Hepatocyte (in vitro differentiated cells): ENCODE measurements at regions not wholly inside any gene's neighbourhood (a gene's known extent, or its start where the extent isn't known, plus 50 kb on each side); places are given as distances from the start of the nearest gene placed in this dataset.
A peak's percentile ranks its signal among the peaks of the same experiment; 100 is the strongest.

Experiments
- DNase-seq: peaks from one replicate; pipeline ENCODE4 v3.0.0-alpha.2; 2016; ENCODE audit warnings: low spot score
- H2AFZ ChIP-seq: fragments of 200-600 bp; sonication (generic); 2 replicates; pipeline ENCODE4 v1.6.0; 2016; ENCODE audit warnings: antibody characterized with exemption, mild to moderate bottlenecking
- H3K27ac ChIP-seq: fragments of 200-600 bp; sonication (generic); 2 replicates; pipeline ENCODE4 v1.5.1; 2016; ENCODE audit warnings: mild to moderate bottlenecking
- H3K27me3 ChIP-seq: fragments of 200-600 bp; sonication (generic); 2 replicates; pipeline ENCODE4 v1.6.1; 2016
- H3K36me3 ChIP-seq: fragments of 200-600 bp; sonication (generic); replicated peaks from 2 replicates; pipeline ENCODE4 v1.5.1; 2016; ENCODE audit warnings: low read depth; ENCODE audit not compliant: insufficient read depth
- H3K4me1 ChIP-seq: fragments of 200-600 bp; sonication (generic); 2 replicates; pipeline ENCODE4 v1.5.1; 2016; ENCODE audit warnings: mild to moderate bottlenecking, moderate library complexity; ENCODE audit not compliant: insufficient read depth
- H3K4me2 ChIP-seq: fragments of 200-600 bp; sonication (generic); 2 replicates; pipeline ENCODE4 v1.6.0; 2016
- H3K4me3 ChIP-seq: fragments of 200-600 bp; sonication (generic); 2 replicates; pipeline ENCODE4 v1.5.1; 2016; ENCODE audit warnings: mild to moderate bottlenecking
- H3K79me2 ChIP-seq: fragments of 200-600 bp; sonication (generic); 2 replicates; pipeline ENCODE4 v1.6.0; 2017; ENCODE audit warnings: mild to moderate bottlenecking
- H3K9me2 ChIP-seq: fragments of 200-600 bp; sonication (generic); replicated peaks from 2 replicates; pipeline ENCODE4 v1.6.0; 2017; ENCODE audit warnings: mild to moderate bottlenecking; ENCODE audit not compliant: insufficient read depth
- H3K9me3 ChIP-seq: fragments of 200-600 bp; sonication (generic); 2 replicates; pipeline ENCODE4 v1.5.1; 2016; ENCODE audit warnings: low read depth, mild to moderate bottlenecking
- H4K20me1 ChIP-seq: fragments of 200-600 bp; sonication (generic); 2 replicates; pipeline ENCODE4 v1.6.0; 2016; ENCODE audit warnings: mild to moderate bottlenecking; ENCODE audit not compliant: insufficient read depth, poor library complexity, severe bottlenecking
- EZH2 ChIP-seq: fragments of 200-600 bp; sonication (generic); IDR thresholded peaks from 2 replicates; pipeline ENCODE4 v1.6.1; 2016; ENCODE audit warnings: antibody characterized with exemption, mild to moderate bottlenecking, borderline replicate concordance
- EZH2phosphoT487 ChIP-seq: fragments of 200-600 bp; sonication (generic); IDR thresholded peaks from one replicate; pipeline ENCODE4 v1.6.1; 2018; ENCODE audit warnings: antibody characterized with exemption, mild to moderate bottlenecking, low read depth, moderate library complexity; ENCODE audit not compliant: unreplicated experiment, severe bottlenecking
- WGBS: methylation state at CpG from one replicate; pipeline ENCODE4 v1.1.6; 2016; ENCODE audit warnings: low lambda C conversion rate; ENCODE audit errors: missing lambda C conversion rate; 5-methylcytosine and 5-hydroxymethylcytosine counted together
- TF ChIP-seq, protein P1 (sequence below): fragments of 200-600 bp; sonication (generic); IDR thresholded peaks from 2 replicates; pipeline ENCODE4 v1.5.1; 2016; ENCODE audit warnings: antibody characterized with exemption, mild to moderate bottlenecking; ENCODE audit not compliant: poor library complexity

DNA sequence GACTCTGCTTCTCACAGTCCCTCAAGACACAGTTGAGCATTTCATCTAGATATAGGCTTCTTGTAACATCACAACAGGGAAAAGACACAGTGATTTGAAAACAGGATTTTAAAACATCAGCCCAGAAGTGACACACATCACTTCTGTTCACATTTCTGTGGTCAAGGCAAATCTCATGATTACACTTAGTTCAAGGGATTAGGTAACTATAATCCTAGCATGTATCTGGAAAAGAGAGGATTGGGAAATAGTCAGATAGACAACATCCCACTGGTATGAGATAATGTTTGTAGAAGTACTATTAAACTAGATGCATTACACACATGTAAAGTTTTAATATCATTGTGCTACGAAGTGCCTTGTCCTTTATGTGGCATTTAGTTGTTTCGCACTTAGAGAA lies 252.6 kb upstream of the PRKD1 start:
- DNase-seq: no peak
- H3K9me2 ChIP-seq: no peaks in the 10 kb centered on the region
- no peak overlapping the region for H3K27ac ChIP-seq
- no peaks in the 10 kb centered on the region for H3K79me2 ChIP-seq
- no peaks in the 10 kb centered on the region for H3K9me3 ChIP-seq
- no peak overlapping the region for H3K4me2 ChIP-seq
- H3K27me3 ChIP-seq: no peaks in the 10 kb centered on the region
- H3K4me3 ChIP-seq: no peak overlapping the region
- WGBS: 67% methylated on average over 2 of the region's 2 CpGs
- no peaks in the 10 kb centered on the region for H4K20me1 ChIP-seq
- no peaks in the 10 kb centered on the region for H3K36me3 ChIP-seq
- H3K4me1 ChIP-seq: no peaks in the 10 kb centered on the region
- TF ChIP-seq EZH2phosphoT487: no peak
- no peak for TF ChIP-seq EZH2
- TF ChIP-seq, protein P1, sequence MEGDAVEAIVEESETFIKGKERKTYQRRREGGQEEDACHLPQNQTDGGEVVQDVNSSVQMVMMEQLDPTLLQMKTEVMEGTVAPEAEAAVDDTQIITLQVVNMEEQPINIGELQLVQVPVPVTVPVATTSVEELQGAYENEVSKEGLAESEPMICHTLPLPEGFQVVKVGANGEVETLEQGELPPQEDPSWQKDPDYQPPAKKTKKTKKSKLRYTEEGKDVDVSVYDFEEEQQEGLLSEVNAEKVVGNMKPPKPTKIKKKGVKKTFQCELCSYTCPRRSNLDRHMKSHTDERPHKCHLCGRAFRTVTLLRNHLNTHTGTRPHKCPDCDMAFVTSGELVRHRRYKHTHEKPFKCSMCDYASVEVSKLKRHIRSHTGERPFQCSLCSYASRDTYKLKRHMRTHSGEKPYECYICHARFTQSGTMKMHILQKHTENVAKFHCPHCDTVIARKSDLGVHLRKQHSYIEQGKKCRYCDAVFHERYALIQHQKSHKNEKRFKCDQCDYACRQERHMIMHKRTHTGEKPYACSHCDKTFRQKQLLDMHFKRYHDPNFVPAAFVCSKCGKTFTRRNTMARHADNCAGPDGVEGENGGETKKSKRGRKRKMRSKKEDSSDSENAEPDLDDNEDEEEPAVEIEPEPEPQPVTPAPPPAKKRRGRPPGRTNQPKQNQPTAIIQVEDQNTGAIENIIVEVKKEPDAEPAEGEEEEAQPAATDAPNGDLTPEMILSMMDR: no peak
- H2AFZ ChIP-seq: no peak overlapping the region

DNA sequence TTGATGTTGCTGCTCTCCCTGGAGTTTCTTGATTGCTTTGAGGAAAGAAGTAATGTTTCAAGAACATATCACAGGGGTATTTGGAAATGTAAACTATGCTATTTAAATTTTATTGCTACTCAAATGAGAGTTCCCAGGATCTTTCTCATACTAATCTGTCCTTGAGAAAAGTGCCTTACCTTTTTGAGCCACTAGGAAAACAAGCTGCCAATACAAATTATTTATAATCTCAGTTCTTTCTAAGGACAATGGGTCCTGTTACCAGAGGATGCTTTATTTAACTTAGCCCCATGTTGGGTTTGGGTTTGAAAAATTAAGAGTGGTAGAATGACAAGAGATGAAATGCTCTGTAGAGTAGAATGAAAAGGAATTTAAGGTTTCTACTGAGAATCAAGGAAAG lies 258.2 kb upstream of the PRKD1 start:
- H3K79me2 ChIP-seq: no peaks in the 10 kb centered on the region
- DNase-seq: no peak
- H3K4me1 ChIP-seq: no peaks in the 10 kb centered on the region
- H3K27ac ChIP-seq: no peak overlapping the region
- no peak overlapping the region for H3K4me3 ChIP-seq
- no peaks in the 10 kb centered on the region for H3K27me3 ChIP-seq
- no peaks in the 10 kb centered on the region for H3K9me3 ChIP-seq
- H3K9me2 ChIP-seq: no peaks in the 10 kb centered on the region
- TF ChIP-seq, protein P1: no peak
- TF ChIP-seq EZH2 (no peak), EZH2phosphoT487 (no peak)
- no peak overlapping the region for H2AFZ ChIP-seq
- no peak overlapping the region for H3K4me2 ChIP-seq
- no peaks in the 10 kb centered on the region for H4K20me1 ChIP-seq
- no peaks in the 10 kb centered on the region for H3K36me3 ChIP-seq

DNA sequence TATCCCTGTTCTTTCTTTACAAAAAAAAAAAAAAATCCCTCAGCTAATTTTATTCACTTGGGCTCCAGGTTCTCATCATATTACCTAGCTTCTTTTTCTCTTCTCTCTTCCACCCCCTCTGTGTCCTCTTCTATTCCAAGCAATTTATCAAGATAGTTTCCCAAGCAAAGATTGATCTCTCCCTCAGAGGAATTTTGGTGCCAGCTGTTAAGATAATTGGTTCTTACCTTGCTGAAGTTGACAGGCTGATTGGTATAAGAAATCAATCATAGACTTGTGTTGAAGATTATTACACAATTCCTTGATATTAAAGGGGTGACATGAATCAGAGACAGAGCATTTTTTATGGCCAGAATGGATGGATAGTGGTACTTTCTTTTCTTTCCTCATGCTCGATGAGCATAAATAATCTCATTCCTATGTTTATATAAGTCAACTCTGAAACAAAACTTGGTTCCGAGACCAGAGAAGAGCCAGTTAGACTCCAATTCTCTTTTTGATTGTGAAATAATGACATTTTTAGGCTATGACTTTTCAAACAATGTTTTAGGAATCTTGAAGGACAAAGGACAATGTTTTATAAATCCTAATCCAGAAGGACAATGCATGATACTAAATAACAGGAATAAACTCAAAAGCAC lies 264.1 kb upstream of the PRKD1 start:
- H4K20me1 ChIP-seq: no peaks in the 10 kb centered on the region
- TF ChIP-seq EZH2: no peak
- no peak for TF ChIP-seq EZH2phosphoT487
- TF ChIP-seq, protein P1: no peak
- H3K9me2 ChIP-seq: no peaks in the 10 kb centered on the region
- WGBS: 86% methylated on average over 2 of the region's 2 CpGs
- H3K4me2 ChIP-seq: no peak overlapping the region
- no peaks in the 10 kb centered on the region for H3K9me3 ChIP-seq
- H3K36me3 ChIP-seq: no peaks in the 10 kb centered on the region
- no peak overlapping the region for H3K27ac ChIP-seq
- no peak for DNase-seq
- no peak overlapping the region for H3K4me3 ChIP-seq
- no peaks in the 10 kb centered on the region for H3K4me1 ChIP-seq
- H3K79me2 ChIP-seq: no peaks in the 10 kb centered on the region
- no peaks in the 10 kb centered on the region for H3K27me3 ChIP-seq
- H2AFZ ChIP-seq: no peak overlapping the region

DNA sequence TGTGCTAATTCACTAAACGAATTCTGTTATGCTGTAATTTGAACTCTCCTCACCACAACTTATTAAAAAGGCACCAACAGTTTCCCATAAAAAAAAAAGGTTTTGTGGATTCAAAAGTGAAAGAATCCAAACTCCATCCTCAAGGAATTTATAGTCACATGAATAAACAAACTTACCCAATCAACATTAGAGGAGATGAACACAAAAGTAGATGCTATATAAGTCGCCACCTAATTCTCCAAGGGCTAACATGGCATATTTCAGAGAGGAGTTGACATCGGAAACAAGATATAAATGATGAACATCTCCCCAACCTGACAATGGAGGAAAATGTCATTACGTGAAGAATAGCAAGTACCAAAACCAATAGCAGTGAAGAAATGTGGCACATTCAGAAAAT lies 265.5 kb upstream of the PRKD1 start:
- Histone ChIP-seq H2AFZ (no peak overlapping the region), H3K79me2 (no peaks in the 10 kb centered on the region), H3K9me2 (no peaks in the 10 kb centered on the region), H3K4me1 (no peaks in the 10 kb centered on the region), H3K4me3 (no peak overlapping the region), H3K9me3 (no peaks in the 10 kb centered on the region), H3K36me3 (no peaks in the 10 kb centered on the region), H3K27me3 (no peaks in the 10 kb centered on the region), H4K20me1 (no peaks in the 10 kb centered on the region), H3K27ac (peak overlapping the region; percentile 45), H3K4me2 (no peak overlapping the region)
- TF ChIP-seq EZH2: no peak
- no peak for TF ChIP-seq EZH2phosphoT487
- TF ChIP-seq, protein P1: no peak
- 93% methylated on average over 4 of the region's 4 CpGs for WGBS
- DNase-seq: no peak
